NCI-H1092 treated with DMSO at 0.1 percent for 48 hours (cell line): ENCODE measurements at regions not wholly inside any gene's neighbourhood (a gene's known extent, or its start where the extent isn't known, plus 50 kb on each side); places are given as distances from the start of the nearest gene placed in this dataset.

Experiments
- DNase-seq: peaks from one replicate; lab custom pipeline; 2025; lab: John Stamatoyannopoulos, UW

DNA sequence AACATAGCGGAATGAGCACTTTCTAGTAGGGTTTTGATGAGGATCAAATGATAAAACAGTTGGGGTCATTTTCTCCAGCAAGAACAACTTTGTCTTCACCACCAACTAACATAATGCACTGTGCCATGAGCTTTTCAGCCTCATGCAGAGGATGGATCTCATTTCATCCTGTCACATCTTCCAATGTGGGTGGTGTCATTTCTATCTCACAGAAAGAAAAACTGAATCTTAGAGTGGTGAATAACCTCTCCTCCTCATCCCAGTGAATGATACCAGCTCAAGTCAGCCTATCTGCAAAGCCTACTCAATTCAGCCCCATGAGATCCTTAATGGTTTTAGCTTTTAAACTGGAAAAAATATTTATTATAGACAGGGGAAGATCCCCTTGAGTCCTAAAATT is 1147.2 kb downstream of the VRK1 start:
- no peak for DNase-seq

DNA sequence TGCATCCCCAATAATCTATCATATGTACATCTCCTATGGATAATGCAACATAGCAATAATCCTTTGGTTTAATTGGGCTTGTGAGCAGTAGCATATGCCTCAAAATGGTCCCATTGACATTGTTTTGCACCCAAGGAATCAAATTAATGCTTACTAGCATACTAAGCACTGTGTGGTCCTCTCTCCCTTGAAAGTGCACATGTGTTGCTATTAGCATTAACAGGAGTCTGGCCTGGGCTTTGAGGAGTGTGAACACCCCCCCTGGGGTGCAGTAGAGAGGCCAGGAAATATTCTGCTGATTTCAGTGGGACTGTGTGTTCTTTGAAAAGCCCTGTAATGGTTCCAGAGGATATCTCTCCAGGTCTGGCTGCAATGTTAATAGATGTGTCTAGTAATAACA is 1148.4 kb downstream of the VRK1 start:
- DNase-seq = no peak

DNA sequence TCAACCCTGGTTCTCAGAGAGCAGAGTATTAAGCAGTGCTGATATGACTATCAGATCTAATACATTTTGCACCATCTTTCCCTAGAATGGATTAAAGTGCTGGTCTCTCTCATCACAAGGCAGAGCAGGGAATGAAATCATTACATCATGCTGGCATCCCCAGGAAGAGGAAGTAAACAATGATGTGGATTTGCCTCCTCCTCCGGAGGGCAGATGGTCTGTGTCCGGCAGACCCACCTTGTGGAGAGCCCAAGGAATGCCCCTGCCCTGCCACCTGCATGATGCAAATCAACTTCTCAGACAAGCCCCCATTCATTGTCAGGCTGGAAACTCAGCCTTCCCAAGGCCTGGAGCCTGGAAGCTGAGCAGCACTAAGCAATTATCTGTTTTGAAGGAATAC is 1149.1 kb downstream of the VRK1 start:
- DNase-seq = no peak

DNA sequence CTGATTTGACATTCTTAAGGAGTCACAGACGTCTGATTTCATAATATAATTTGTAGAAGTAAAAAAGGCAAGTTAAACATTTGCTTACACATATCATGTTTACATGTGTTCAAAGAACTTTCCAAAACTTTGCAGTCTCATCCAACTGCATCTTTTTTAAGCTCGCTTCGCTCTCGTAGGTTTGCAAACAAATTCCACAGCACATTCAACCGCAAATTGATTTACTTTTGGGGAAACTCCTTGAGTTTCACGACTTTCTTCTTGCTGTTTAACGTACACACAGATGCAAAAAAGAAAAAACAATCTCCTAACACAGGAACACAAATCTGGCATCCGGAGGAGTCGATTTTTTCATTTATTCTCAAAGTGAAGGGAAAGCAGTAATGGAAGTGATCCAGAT is 1149.5 kb downstream of the VRK1 start:
- DNase-seq = no peak

DNA sequence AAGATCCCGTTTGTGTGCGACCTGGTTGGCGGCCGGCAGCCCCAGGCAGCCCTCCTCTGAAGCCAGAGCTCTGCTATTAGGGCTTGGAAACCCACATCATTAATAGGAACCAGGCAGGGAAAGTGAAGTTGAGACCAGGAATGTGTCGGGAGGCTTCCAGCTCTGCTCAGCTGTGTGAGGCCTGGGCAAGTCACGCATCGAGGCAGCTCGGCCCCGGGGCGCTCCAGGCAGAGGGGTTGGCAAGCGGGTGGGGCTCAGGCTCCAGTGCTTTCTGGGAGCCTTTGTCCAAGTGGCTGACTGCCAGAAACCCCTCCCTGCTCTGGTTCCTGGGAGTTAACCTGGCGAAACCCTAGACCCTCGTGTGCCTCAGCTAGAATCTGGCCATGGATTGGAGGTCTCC is 1151.7 kb downstream of the VRK1 start:
- DNase-seq = no peak

DNA sequence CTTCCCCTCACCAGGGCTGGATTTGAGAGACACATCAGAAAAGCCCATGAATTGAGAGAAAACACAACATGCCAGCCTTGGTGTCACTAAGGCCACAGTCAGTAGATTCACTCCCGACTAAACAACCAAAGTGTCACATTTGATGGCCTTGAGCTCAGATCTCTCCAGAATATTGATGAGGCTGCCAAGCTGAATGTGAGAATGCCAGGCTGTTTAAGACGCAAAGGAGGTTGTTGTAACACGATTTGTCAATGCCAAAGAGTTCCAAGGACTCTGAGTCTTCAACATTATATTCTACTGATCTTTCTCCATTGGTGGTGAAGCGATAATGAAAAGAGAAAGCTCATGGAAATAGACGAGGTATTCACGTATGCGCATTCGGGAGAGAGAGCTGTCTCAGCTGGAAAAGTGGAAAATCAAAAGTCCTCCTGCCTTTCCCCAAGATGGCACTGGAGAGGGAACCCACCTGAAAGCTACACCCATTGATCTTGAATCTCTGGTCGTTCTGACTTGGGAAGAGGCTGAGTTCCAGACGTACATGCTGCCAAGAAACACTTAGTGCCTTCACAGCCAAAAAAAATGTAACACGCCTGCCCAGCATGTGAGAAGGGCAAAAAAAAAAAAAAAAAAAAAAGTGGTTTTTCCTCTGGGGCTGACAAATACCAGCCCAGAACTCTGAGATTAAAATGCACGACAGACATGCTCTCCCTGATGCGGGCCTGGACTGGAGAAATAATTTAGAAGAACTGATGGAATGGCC is 1159.6 kb downstream of the VRK1 start:
- no peak for DNase-seq

DNA sequence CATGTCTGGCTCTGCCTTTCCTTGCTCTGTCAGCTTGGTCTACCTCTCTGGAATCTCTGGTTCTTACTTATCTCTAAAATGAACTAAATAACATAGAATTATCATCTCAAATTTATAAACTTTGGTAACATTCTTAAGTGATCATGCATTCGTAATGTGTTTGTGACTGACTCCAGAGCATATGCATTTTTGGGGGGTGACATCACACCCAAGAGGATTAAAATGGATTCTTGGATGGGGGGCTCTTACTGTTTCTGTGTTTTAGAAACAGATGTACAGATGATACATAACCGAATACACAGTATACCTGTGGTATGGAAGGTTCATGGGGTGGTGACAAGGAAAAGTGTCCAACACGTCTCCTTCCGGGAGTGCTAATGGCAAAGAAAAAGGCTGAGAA is 1162.1 kb downstream of the VRK1 start:
- DNase-seq = no peak

DNA sequence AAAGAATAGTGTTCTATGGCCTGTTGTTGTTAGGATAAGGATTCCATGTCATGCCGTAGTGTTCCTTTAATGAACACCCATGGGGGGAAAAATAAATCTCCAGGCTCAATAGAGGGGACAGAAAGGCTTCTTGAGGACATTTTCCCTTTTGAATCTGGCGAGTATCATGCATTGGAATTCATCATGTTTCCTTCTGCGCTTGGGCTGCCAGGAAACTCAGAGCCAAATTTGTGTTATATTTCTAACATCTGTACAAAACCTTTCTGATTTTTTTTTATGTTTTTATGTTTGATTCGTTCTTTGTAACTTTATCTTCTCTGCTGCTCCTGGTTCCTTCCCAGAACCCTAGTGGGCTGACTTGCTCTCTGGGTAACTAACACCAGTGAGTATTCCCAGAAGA is 1163.3 kb downstream of the VRK1 start:
- DNase-seq = no peak

DNA sequence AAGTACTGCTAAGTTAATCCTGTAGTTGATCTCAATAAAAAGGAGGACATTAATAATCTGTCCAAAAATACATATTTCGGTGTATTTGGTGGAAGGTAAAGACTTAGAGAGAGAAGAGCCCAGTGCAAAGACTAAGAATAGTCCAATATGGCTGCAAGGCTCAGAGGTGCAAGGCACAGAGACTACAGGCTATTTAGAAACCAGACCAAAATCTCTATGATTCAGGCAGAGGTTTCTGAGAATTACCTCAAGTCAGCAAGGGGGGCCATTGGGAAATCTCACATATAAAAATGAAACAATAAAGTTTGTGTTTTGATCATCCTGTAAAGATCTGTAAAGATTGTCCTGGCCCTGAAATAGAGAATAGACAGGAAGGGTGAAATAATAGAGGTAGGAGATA is 1173.0 kb downstream of the VRK1 start:
- no peak for DNase-seq

DNA sequence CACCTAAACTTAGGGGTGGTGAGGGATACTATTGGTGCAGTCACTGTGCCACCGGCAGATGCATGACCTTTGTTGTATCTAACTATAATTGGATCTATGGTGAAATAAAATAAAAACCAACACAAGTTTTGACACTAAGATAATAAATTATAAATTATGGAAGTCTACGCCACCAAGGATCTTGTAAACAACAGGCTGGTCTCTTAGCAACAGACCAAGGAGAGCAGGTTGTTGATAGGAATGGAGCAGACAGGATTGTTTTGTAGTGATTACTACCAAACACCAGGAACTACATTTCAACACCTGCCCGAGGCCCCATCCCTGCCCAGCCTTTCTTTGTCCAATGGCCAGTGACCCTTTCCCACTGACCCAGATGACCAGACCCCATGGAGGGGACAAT is 1178.0 kb downstream of the VRK1 start:
- no peak for DNase-seq

DNA sequence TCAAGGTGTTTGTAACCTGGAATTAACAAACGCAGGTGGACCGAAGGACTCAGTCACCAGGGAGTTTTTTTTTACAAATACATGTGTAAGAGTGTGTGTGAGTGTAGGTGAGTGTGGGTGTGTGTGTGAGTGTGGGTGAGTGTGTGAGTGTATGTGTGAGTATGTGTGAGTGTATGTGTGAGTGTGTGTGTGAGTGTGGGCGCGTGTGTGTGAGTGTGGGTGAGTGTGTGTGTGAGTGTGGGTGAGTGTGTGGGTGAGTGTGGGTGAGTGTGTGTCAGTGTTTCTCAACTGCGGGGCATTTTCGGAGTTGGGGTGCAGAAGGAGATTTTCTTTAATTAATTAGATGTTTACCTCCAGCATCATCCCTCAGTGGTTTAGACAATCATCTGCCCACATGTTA is 1178.8 kb downstream of the VRK1 start:
- no peak for DNase-seq

DNA sequence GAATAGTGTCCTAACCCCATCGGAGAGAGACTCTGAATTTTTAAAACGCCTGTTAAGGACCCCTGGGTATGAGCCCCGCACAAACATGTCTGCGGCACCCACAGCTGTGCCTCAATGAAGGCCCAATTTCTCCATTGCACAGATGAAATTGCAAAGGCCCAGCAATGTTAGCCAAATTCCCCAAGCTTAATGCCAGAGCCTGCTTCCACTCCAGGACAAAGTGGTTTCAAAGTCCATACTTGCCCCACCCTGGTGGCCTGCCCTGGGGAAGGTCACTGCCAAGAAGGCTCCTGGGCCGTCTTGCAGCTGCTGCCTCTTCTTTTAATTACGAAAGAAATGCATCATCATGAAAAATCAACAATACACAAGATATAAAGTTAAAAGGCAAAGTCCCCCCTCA is 1179.7 kb downstream of the VRK1 start:
- no peak for DNase-seq

DNA sequence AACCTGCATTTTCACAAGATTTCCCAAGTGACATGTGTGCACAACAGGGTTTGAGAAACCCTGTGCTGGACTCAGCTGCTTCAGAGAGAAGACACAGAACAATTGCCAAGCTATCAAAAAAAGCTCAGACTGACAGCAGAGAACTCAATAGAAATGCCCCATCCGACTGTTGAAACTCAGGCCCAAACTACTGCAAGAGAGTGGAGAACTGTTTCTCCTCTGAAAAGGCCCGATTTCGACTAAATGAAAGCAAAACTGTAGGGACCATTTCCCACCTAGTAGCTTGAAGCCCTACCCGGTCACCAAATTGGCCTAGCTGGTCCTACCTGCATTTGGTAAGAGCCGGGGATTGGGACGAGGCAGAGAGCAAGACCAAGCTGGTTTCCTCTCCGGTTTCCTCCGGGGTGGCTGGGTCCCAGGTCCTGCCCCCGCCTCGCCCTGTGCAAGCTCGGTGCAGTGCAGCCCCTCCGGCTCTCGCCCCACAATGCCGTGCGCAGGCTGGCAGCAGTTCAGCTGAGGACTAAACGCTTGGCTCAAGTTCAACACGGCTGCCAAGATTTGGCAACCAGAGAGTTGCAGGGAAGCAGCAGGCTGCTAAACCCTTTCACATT is 1180.6 kb downstream of the VRK1 start:
- DNase-seq = peak; percentile 91

DNA sequence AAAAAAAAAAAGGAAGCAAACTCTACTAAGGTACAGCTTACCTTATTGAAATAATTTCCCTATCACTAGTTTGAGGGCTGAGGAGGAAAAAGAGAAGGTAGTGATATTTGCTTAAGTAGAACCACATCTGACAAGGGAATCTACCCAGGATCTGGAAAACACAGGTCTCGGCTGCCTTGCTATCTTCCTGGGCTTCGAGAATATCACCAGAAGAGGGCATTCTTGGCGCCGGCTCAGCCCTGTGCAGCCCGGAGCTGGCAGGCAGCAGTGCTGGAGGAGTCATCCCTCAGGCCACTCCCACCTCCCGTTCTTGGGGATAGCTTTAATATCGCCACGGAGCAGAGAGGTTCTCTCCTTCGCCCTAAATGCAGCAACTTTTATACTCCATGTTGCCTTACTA is 1181.2 kb downstream of the VRK1 start:
- peak; percentile 90 for DNase-seq

DNA sequence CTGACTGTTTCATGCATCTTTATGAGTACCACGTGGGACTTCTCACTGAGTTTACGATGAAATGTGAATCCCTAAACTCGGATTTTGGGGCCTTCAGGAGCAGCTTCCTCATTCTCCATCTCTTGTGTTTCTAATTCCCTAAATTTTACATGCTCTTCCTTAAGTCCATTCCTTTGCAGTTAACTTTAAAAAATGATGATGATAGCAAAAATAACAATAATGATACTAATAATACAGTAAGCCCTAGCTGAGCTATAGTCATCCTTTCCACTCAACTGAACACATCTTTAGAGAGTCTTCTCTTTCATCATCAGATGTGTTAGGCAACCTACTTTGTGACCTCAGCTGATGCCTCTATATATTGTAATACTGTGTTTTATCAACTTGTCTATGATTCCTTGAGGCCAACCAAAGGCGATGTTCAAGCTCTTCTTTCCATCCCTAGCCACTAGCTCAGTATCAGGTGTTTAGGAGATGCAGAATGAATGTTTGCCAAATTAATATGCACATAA is 1196.4 kb downstream of the VRK1 start:
- no peak for DNase-seq

DNA sequence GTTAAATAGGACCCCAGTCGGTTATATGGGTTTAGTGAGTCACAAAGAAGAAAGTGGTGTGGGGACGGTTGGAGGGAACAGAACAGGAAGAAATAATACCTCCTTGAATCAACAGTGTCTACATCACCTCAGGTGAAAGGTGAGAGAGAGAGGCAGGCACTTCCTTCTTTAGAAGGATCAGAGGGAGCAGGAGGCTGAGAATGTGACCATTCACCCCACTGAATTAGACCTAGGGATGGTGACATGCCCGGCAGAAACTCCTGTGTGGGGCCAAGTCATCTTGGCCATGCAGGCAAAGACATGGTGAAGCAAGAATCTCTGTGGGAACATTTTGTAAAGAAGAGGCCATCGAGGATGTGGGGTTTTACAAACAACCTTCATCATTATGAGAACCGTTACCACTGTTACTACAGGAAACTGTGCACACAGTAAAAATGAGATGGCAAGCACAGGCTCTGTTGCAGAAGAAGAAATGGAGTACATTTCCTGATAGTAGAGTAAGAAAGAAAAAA is 1196.9 kb downstream of the VRK1 start:
- DNase-seq = no peak

DNA sequence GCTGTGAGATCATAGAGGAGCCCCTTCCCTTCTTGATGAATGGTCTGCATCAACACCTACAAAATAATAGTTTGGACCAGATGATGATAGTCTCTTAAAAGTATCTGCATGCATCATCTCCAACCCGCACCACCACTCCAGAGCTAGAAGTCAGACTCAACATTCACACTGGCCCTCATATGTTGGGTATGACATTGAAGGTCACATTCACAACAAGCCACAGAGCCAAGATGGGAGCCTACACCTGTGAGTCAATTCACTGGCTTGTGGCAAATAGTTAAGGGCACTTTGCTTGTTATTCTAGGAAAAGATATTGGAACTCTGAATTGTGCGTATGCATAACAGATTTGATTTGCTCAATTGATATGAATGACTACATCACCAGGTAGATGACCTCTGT is 1197.9 kb downstream of the VRK1 start:
- no peak for DNase-seq

DNA sequence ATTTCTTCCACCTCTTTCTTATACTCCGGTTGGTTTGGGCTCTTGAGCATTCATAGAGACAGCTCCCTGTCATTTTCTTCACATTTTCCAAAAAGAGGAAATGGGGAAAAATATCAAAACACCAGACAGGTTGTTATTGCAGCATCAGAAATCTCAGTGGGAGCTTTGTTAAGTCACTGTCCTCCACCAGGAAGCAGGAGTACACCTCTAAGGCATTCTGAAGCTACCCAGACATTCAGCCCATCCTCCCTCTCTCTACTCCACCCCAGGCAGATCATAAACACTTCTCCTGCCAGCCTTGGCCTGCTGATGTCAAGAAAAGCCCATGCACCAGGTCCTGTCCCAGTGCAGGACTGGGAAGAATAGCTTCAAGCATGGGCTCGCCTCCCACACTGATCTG is 1198.3 kb downstream of the VRK1 start:
- no peak for DNase-seq

DNA sequence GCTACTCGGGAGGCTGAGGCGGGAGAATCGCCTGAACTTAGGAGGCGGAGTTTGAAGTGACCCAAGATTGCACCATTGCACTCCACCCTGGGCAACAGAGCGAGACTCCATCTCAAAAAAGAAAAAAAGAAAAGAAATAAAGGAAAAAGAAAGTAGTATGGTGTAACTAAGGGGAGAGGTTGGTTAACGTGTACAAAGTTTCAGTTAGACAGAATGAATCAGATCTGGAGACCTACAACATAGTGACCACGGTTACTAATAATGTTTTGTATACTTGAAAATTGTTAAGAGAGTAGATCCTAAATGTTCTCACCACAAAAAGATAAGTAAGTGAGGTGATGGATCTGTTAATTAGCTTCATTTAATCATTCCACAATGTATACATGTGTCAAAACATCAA is 1208.8 kb downstream of the VRK1 start:
- no peak for DNase-seq

DNA sequence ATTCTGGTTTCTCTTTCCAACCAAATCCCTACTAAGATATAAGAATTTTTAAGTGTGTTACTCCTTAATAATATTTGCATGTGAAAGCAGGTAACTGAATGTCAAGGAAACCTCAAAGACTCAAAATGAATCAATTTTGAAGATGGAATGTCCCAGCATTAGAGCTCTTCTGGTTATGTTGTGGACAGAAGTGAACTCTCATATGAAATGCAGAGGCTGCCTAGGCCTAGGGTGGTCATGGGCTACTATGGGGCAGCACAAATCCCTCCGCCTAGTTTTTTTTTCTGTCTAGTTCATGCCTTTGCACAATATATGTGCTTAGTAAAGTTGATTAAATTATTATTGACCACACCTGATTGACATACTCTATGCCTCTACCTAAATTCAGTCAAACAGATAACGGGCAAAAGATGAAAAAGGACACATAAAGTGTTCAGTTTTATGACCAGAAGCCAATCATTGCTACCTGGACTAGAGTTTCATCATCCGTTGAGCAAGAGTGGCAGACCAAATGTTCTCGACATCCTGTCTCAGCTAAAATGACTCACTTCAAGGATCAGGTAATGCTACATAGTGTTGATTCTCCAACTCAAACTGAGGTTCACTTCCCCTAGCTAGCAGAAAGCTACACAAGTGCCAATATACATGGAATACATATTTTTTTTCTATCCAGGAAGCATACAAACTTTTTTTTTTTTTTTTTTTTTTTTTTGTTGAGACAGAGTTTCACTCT is 1211.4 kb downstream of the VRK1 start:
- no peak for DNase-seq

DNA sequence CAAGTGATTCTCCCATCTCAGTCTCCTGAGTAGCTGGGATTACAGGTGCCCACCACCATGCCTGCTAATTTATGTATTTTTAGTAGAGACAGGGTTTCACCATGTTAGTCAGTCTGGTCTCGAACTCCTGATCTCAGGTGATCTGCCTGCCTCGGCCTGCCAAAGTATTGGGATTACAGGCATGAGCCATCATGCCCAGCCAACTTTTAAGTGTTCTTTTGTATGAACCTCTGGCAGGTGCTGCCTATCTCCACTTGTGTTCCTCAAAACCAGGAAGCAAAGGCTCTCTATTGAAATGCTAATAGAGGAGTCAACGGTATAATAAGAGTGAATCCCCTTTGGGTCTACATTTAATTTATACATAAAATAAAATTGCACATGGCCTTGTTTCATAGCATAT is 1212.0 kb downstream of the VRK1 start:
- peak; percentile 38 for DNase-seq

DNA sequence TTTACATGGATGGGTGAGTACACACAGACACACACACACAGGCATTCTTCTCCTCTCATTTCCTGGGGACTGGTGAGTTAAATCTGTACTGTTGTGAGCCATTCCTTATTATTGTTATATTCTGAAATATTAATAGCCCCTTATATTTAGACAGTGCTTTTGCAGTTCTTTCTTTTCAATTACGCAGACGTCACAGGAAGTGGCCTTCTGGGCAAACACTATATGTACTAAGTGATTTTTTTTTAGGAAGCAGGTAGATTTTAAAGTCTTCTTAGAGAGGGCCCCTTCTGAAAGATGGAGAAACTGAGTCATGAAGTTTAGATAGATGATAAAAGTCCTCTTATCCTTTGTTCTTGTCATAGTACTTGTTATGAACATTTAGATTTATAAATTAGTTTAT is 1213.6 kb downstream of the VRK1 start:
- no peak for DNase-seq
